HEK293T (cell line): ENCODE measurements at regions not wholly inside any gene's neighbourhood (a gene's known extent, or its start where the extent isn't known, plus 50 kb on each side); places are given as distances from the start of the nearest gene placed in this dataset.

Experiments
- FOXM1 ChIP-seq: fragments of 450-650 bp; IDR thresholded peaks from 2 replicates; pipeline ENCODE4 v1.6.1; 2017; ENCODE audit warnings: mild to moderate bottlenecking, borderline replicate concordance
- TARDBP ChIP-seq: fragments of 450-650 bp; IDR thresholded peaks from 2 replicates; pipeline ENCODE4 v1.6.1; 2016
- ZNF384 ChIP-seq: fragments of 450-650 bp; IDR thresholded peaks from 2 replicates; pipeline ENCODE4 v1.6.1; 2016

GRCh38 chr15:53880357-53880756 is 97.9 kb upstream of the UNC13C start:
- TF ChIP-seq FOXM1 (no peak), ZNF384 (no peak), TARDBP (no peak)
